Gastrocnemius medialis (tissue), 4 donors: ENCODE measurements at regions not wholly inside any gene's neighbourhood (a gene's known extent, or its start where the extent isn't known, plus 50 kb on each side); places are given as distances from the start of the nearest gene placed in this dataset.
"Not testable (repeated sequence)": the region's sequence is repeated elsewhere in the genome, so short reads cannot be mapped to it uniquely, and the experiment has no call there.

Experiments used
- ATAC-seq, 2 donors: fragments of 150-250 bp; one replicate each; pipeline ENCODE4 v1.9.1; 2016
- DNase-seq, 2 donors: peaks; one replicate each; pipeline ENCODE4 v3.0.0-alpha.2; 2019
- H3K27ac ChIP-seq, 4 donors: fragments of 200-600 bp; sonication (generic); 1 replicate in 1 of 4; 2 replicates in 3 of 4; pipeline ENCODE4 v1.5.1; 2016 to 2018; ENCODE audit warnings: mild to moderate bottlenecking in 2 of 4, moderate library complexity in 1 of 4
- H3K27me3 ChIP-seq, 3 donors: fragments of 200-600 bp; sonication (generic) in 2 of 3; 1 replicate in 1 of 3; 2 replicates in 2 of 3; pipeline versions ENCODE4 v1.5.1 to v1.6.0; 2016 to 2019; ENCODE audit warnings: mild to moderate bottlenecking in 1 of 3, moderate library complexity in 1 of 3
- H3K36me3 ChIP-seq, 2 donors: fragments of 200-600 bp; sonication (generic) in 1 of 2; one replicate each; pipeline ENCODE4 v1.5.1; 2017 to 2018
- H3K4me1 ChIP-seq, 2 donors: fragments of 200-600 bp; sonication (generic) in 1 of 2; one replicate each; pipeline ENCODE4 v1.5.1; 2016 to 2017; ENCODE audit warnings: mild to moderate bottlenecking in 2 of 2
- H3K4me3 ChIP-seq, 4 donors: fragments of 200-600 bp; sonication (generic) in 3 of 4; 1 replicate in 1 of 4; 2 replicates in 3 of 4; pipeline ENCODE4 v1.5.1; 2016 to 2019; ENCODE audit warnings: mild to moderate bottlenecking in 2 of 4
- H3K9me3 ChIP-seq, 3 donors: fragments of 200-600 bp; sonication (generic) in 2 of 3; 1 replicate in 1 of 3; 2 replicates in 2 of 3; pipeline ENCODE4 v1.5.1; 2016 to 2019
- POLR2A ChIP-seq, 2 donors: fragments of 450-650 bp; IDR thresholded peaks; one replicate each; pipeline ENCODE4 v1.6.1; 2017; ENCODE audit warnings: antibody characterized with exemption in 2 of 2, mild to moderate bottlenecking in 2 of 2, moderate library complexity in 2 of 2
- in situ Hi-C, 4 donors: fragments of 200-750 bp; cut with MboI; loops; one replicate each; pipeline versions ENCODE4 v1.15.0 to v1.8.0; 2017; ENCODE audit warnings: low sequenced_read_pairs in 4 of 4
- intact Hi-C: fragments of 100-400 bp; cut with DNase I; formaldehyde crosslinking; loops from one replicate; pipeline ENCODE4 v1.15.1; 2023; ENCODE audit warnings: low total_unique reads
- TF ChIP-seq, protein P1 (sequence below), 5 experiments: fragments of 450-650 bp in 3 of 5; fragments of 200-600 bp in 2 of 5; sonication (generic) in 2 of 5; IDR thresholded peaks in 4 of 5; conservative IDR thresholded peaks in 1 of 5; 1 replicate in 4 of 5; 2 replicates in 1 of 5; pipeline ENCODE4 v1.5.1; 2016 to 2019; ENCODE audit warnings: antibody characterized with exemption in 5 of 5, mild to moderate bottlenecking in 3 of 5, moderate library complexity in 3 of 5

DNA sequence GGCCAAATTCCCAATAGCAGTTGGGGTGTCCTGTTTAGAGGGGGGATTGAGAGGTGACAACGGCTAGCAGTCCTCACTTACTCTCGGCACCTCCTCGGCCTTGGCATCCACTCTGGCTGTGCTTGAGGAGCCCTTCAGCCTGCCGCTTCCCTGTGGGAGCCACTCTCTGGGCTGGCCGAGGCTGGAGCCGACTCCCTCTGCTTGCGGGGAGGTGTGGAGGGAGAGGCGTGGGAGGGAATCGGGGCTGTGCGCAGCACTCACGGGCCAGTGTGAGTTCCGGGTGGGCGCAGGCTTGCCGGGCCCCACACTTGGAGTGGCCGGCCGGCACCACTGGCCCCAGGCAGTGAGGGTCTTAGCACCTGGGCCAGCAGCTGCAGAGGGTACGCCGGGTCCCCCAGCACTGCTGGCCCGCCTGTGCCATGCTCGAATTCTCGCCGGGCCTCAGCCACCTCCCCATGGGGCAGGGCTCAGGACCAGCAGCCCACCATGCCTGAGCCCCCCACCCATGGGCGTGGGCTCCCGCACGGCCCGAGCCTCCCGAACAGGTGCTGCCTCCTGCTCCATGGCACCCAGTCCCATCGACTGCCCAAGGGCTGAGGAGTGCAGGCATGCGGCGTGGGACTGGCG, 705.9 kb upstream of the ZNF804A start:
- no peaks in the 10 kb centered on the region for H3K9me3 ChIP-seq
- no peak for ATAC-seq
- no peak overlapping the region for H3K27ac ChIP-seq
- in situ Hi-C loops = no loop called here
- H3K4me1 ChIP-seq = no peaks in the 10 kb centered on the region
- no peaks in the 10 kb centered on the region for H3K27me3 ChIP-seq
- TF ChIP-seq POLR2A (IDR thresholded peaks at IDR 0.05) = no peak
- TF ChIP-seq, protein P1, sequence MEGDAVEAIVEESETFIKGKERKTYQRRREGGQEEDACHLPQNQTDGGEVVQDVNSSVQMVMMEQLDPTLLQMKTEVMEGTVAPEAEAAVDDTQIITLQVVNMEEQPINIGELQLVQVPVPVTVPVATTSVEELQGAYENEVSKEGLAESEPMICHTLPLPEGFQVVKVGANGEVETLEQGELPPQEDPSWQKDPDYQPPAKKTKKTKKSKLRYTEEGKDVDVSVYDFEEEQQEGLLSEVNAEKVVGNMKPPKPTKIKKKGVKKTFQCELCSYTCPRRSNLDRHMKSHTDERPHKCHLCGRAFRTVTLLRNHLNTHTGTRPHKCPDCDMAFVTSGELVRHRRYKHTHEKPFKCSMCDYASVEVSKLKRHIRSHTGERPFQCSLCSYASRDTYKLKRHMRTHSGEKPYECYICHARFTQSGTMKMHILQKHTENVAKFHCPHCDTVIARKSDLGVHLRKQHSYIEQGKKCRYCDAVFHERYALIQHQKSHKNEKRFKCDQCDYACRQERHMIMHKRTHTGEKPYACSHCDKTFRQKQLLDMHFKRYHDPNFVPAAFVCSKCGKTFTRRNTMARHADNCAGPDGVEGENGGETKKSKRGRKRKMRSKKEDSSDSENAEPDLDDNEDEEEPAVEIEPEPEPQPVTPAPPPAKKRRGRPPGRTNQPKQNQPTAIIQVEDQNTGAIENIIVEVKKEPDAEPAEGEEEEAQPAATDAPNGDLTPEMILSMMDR (IDR thresholded peaks at IDR 0.05 in 4 of 5, conservative IDR thresholded peaks at IDR 0.05 in 1 of 5) = no peak
- H3K4me3 ChIP-seq = no peak overlapping the region
- no peak for DNase-seq
- H3K36me3 ChIP-seq = no peaks in the 10 kb centered on the region
- intact Hi-C loops = no loop called here

DNA sequence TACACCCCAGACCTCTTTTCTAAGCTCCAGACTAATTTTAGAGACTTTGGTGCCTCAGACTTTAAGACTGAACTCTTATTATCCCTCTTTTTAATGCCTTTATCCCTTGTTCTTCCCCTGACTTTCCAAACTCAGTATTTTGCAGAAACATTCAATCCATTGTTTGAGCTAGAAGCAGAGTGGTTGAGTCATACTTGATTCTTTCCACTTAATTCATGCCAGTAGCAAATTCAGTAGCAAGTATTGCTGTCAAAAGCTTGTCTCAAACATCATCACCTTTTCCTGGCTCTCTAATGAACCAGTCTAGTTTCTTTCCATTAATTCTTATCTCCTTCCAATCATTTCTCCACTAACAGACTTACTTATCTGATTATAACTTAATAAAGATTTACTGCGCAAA, 699.7 kb upstream of the ZNF804A start:
- in situ Hi-C loops (no loop called here), intact Hi-C loops (no loop called here)
- Histone ChIP-seq H3K27ac (no peak overlapping the region), H3K27me3 (no peaks in the 10 kb centered on the region), H3K4me3 (no peak overlapping the region), H3K36me3 (no peaks in the 10 kb centered on the region), H3K4me1 (no peaks in the 10 kb centered on the region), H3K9me3 (no peaks in the 10 kb centered on the region)
- TF ChIP-seq, protein P1 (IDR thresholded peaks at IDR 0.05 in 4 of 5, conservative IDR thresholded peaks at IDR 0.05 in 1 of 5) = no peak
- TF ChIP-seq POLR2A (IDR thresholded peaks at IDR 0.05) = no peak
- ATAC-seq (no peak), DNase-seq (no peak)

DNA sequence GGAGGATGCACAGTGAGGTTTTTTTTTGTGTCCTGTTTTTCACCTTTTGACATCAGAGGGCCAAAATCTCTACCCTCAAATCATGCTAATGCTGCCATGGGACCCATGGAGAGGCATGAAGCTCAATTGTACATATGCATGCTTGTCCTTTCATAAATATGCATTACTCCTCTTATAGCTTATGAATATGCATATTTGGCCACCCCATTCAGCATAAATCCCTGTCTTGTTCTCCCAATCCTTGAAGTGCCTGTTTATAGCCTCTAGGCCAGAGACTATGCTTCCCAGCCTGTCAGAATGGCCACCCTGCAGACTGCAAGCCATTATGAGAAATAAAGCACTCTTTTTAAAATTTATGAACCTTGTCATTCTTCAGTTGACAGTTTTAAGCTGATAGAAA, 696.4 kb upstream of the ZNF804A start:
- Histone ChIP-seq H3K27ac (no peak overlapping the region), H3K4me3 (no peak overlapping the region), H3K27me3 (no peaks in the 10 kb centered on the region), H3K9me3 (no peaks in the 10 kb centered on the region), H3K4me1 (no peaks in the 10 kb centered on the region), H3K36me3 (no peaks in the 10 kb centered on the region)
- intact Hi-C loops = no loop called here
- ATAC-seq = no peak
- DNase-seq = no peak
- in situ Hi-C loops = no loop called here
- no peak for TF ChIP-seq POLR2A (IDR thresholded peaks at IDR 0.05)
- TF ChIP-seq, protein P1 (IDR thresholded peaks at IDR 0.05 in 4 of 5, conservative IDR thresholded peaks at IDR 0.05 in 1 of 5) = no peak

DNA sequence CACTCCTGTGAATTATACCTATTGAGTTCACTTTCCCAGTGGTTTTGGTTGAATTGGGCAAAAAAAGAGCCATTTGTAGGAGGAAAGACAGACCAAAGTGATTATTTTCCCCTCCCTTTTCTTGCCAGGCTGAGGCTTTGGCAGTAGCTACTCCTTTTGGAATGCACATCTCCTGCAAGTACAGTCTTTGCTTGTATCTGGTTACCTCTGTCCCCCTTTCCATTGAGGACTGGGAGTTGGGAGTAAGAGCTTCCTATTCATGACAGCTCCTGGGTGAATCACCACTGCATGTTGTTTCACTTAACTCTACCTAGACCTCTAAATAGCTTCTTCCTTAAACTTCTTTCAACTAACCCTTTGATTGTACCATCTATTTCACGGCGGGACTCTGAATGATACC, 695.3 kb upstream of the ZNF804A start:
- Histone ChIP-seq H3K27ac (no peak overlapping the region), H3K4me3 (no peak overlapping the region), H3K4me1 (no peaks in the 10 kb centered on the region), H3K36me3 (no peaks in the 10 kb centered on the region), H3K27me3 (no peaks in the 10 kb centered on the region), H3K9me3 (no peaks in the 10 kb centered on the region)
- intact Hi-C loops (no loop called here), in situ Hi-C loops (no loop called here)
- ATAC-seq (no peak), DNase-seq (no peak)
- TF ChIP-seq, protein P1 (IDR thresholded peaks at IDR 0.05 in 4 of 5, conservative IDR thresholded peaks at IDR 0.05 in 1 of 5) = no peak
- TF ChIP-seq POLR2A (IDR thresholded peaks at IDR 0.05) = no peak

DNA sequence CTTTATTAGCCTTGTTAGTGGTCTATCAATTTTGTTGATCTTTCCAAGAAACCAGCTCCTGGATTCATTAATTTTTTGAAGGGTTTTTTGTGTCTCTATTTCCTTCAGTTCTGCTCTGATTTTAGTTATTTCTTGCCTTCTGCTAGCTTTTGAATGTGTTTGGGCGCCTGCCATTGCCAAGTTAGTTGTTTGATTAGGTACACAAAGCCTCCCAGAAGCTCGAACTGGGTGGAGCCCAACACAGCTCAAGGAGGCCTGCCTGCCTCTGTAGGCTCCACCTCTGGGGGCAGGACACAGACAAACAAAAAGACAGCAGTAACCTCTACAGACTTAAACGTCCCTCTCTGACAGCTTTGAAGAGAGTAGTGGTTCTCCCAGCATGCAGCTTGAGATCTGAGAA, 682.3 kb upstream of the ZNF804A start:
- H3K27me3 ChIP-seq, H3K4me3 ChIP-seq, H3K27ac ChIP-seq, H3K36me3 ChIP-seq, H3K4me1 ChIP-seq, DNase-seq, intact Hi-C loops, H3K9me3 ChIP-seq, ATAC-seq, in situ Hi-C loops: not testable (repeated sequence)
